ENCODE measurements at regions not wholly inside any gene's neighbourhood (a gene's known extent, or its start where the extent isn't known, plus 50 kb on each side); places are given as distances from the start of the nearest gene placed in this dataset.
"Not testable (repeated sequence)": the region's sequence is repeated elsewhere in the genome, so short reads cannot be mapped to it uniquely, and the experiment has no call there.

DNA sequence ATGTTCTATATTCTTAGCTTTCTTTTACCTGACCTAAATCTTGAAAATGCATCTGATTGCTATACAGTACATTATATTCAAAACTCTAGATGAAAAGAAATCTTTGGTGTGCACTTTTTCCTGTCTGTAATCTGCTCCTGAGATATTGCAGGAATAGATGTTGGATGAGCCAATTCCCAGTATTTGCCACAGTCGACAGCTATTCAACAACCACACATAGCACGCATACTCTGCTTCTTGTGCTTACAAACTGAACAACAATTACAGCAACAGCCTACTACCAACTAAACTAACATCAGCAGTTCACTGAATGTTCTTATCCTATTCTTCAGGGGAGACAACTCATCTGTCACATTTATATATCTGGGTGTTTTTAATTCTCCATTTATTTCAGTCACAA, 573.9 kb upstream of the GRID2 start:
- no peak for DNase-seq
- POLR2A ChIA-PET: no interaction called here

DNA sequence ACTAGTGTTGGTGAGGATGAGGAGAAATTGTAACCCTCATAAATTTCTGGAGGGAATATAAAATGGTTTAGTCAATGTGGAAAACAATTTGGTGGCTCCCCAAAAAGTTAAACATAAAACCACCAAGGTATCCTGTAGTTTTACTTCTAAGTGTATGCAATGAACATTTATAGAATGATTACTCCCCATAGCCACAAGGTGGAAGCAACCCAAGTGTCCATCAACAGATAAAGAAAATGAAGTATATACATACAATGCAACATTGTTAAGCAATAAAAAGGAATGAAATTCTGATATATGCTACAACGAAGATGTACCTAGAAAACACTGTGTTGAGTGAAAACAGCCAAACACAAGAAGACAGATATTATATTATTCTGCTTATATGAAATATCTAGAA, 569.1 kb upstream of the GRID2 start:
- DNase-seq: no peak
- CTCF ChIA-PET: no interaction called here
- H3K9me3 Mint-ChIP-seq: no peaks in the 10 kb centered on the region

More for the DNA sequence above, 573.9 kb upstream of the GRID2 start:
- H3K4me3 Mint-ChIP-seq: no peak overlapping the region
- intact Hi-C loops (cut with micrococcal nuclease): no loop called here
- H3K27me3 Mint-ChIP-seq: no peaks in the 10 kb centered on the region
- H3K4me1 Mint-ChIP-seq: no peaks in the 10 kb centered on the region
- H3K27ac Mint-ChIP-seq: no peak overlapping the region
- TF ChIP-seq, protein P1, sequence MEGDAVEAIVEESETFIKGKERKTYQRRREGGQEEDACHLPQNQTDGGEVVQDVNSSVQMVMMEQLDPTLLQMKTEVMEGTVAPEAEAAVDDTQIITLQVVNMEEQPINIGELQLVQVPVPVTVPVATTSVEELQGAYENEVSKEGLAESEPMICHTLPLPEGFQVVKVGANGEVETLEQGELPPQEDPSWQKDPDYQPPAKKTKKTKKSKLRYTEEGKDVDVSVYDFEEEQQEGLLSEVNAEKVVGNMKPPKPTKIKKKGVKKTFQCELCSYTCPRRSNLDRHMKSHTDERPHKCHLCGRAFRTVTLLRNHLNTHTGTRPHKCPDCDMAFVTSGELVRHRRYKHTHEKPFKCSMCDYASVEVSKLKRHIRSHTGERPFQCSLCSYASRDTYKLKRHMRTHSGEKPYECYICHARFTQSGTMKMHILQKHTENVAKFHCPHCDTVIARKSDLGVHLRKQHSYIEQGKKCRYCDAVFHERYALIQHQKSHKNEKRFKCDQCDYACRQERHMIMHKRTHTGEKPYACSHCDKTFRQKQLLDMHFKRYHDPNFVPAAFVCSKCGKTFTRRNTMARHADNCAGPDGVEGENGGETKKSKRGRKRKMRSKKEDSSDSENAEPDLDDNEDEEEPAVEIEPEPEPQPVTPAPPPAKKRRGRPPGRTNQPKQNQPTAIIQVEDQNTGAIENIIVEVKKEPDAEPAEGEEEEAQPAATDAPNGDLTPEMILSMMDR (IDR thresholded peaks at IDR 0.05): no peak
- no peaks in the 10 kb centered on the region for H3K9me3 Mint-ChIP-seq
- no peak for ATAC-seq (ENCODE audit: low read depth)
- CTCF ChIA-PET: no interaction called here
- H3K36me3 Mint-ChIP-seq (ENCODE audit: low read depth): no peaks in the 10 kb centered on the region

GRCh38 chr4:91738831-91739230, 564.9 kb upstream of the GRID2 start:
- H3K27ac Mint-ChIP-seq; ATAC-seq (ENCODE audit: low read depth); H3K9me3 Mint-ChIP-seq; DNase-seq; POLR2A ChIA-PET; H3K4me3 Mint-ChIP-seq; CTCF ChIA-PET; H3K36me3 Mint-ChIP-seq (ENCODE audit: low read depth); H3K27me3 Mint-ChIP-seq; intact Hi-C loops (cut with micrococcal nuclease); H3K4me1 Mint-ChIP-seq: not testable (repeated sequence)

More for the DNA sequence above, 569.1 kb upstream of the GRID2 start:
- H3K27me3 Mint-ChIP-seq: no peaks in the 10 kb centered on the region
- TF ChIP-seq, protein P1 (IDR thresholded peaks at IDR 0.05): no peak
- no peaks in the 10 kb centered on the region for H3K4me1 Mint-ChIP-seq
- no peak overlapping the region for H3K27ac Mint-ChIP-seq
- ATAC-seq (ENCODE audit: low read depth): no peak
- POLR2A ChIA-PET: no interaction called here
- intact Hi-C loops (cut with micrococcal nuclease): no loop called here
- no peaks in the 10 kb centered on the region for H3K36me3 Mint-ChIP-seq (ENCODE audit: low read depth)
- H3K4me3 Mint-ChIP-seq: no peak overlapping the region

DNA sequence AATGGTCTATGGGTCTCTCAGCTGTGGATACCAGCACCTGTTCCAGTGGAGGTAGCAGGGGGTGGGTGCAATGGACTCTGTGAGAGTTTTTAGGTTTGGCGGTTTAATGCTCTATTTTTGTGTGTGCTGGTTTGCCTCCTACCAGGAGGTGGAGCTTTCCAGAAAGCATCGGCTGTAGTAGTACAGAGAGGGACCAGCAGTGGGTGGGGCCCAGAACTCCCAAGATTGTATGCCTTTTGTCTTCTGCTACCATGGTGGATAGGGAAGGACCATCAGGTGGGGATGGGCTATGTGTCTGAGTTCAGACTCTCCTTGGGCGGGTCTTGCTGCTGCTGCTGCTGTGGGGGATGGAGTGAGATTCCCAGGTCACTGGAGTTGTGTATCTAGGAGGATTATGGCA, 557.2 kb upstream of the GRID2 start:
- no peaks in the 10 kb centered on the region for H3K27me3 Mint-ChIP-seq
- TF ChIP-seq, protein P1 (IDR thresholded peaks at IDR 0.05): no peak
- no peak overlapping the region for H3K27ac Mint-ChIP-seq
- ChIA-PET POLR2A (no interaction called here), CTCF (no interaction called here)
- H3K4me3 Mint-ChIP-seq: no peak overlapping the region
- no peak for DNase-seq
- no peak for ATAC-seq (ENCODE audit: low read depth)
- no peaks in the 10 kb centered on the region for H3K36me3 Mint-ChIP-seq (ENCODE audit: low read depth)
- H3K9me3 Mint-ChIP-seq: peaks cover 13% of the 10 kb centered on the region
- intact Hi-C loops (cut with micrococcal nuclease): no loop called here
- no peaks in the 10 kb centered on the region for H3K4me1 Mint-ChIP-seq

- H3K9me3 Mint-ChIP-seq: no peaks in the 10 kb centered on the region
- POLR2A ChIA-PET: no interaction called here
- no peak overlapping the region for H3K4me3 Mint-ChIP-seq
- TF ChIP-seq, protein P1 (IDR thresholded peaks at IDR 0.05): no peak
- CTCF ChIA-PET: no interaction called here
- H3K4me1 Mint-ChIP-seq: no peaks in the 10 kb centered on the region
- intact Hi-C loops (cut with micrococcal nuclease): no loop called here
- no peak for ATAC-seq (ENCODE audit: low read depth)
- no peaks in the 10 kb centered on the region for H3K36me3 Mint-ChIP-seq (ENCODE audit: low read depth)
- no peaks in the 10 kb centered on the region for H3K27me3 Mint-ChIP-seq
- no peak overlapping the region for H3K27ac Mint-ChIP-seq
- no peak for DNase-seq
These were observed 551.8 kb upstream of the GRID2 start for GRCh38 chr4:91751961-91752360.

- no peak overlapping the region for H3K4me3 Mint-ChIP-seq
- DNase-seq: no peak
- no peaks in the 10 kb centered on the region for H3K36me3 Mint-ChIP-seq (ENCODE audit: low read depth)
- ATAC-seq (ENCODE audit: low read depth): no peak
- intact Hi-C loops (cut with micrococcal nuclease): no loop called here
- POLR2A ChIA-PET: no interaction called here
- no peaks in the 10 kb centered on the region for H3K27me3 Mint-ChIP-seq
- H3K9me3 Mint-ChIP-seq: no peaks in the 10 kb centered on the region
- TF ChIP-seq, protein P1 (IDR thresholded peaks at IDR 0.05): no peak
- H3K4me1 Mint-ChIP-seq: no peaks in the 10 kb centered on the region
- CTCF ChIA-PET: no interaction called here
- no peak overlapping the region for H3K27ac Mint-ChIP-seq
These were observed 549.0 kb upstream of the GRID2 start for GRCh38 chr4:91754716-91755115.
